ENCODE measurements at regions not wholly inside any gene's neighbourhood (a gene's known extent, or its start where the extent isn't known, plus 50 kb on each side); places are given as distances from the start of the nearest gene placed in this dataset.

GRCh38 chr9:30121611-30122010 is 2262.8 kb upstream of the ACO1 start:
- TF ChIP-seq CTCF (IDR thresholded peaks at IDR 0.05), result no peak
- TF ChIP-seq TCF7L2 (IDR thresholded peaks at IDR 0.05; ENCODE audit: low read depth, low read length), result no peak
- TF ChIP-seq REST (IDR thresholded peaks at IDR 0.05; ENCODE audit: insufficient read depth in 1 of 2, low read depth in 2 of 2, low read length in 1 of 2), result no peak
- no peak for TF ChIP-seq SIN3A (IDR thresholded peaks at IDR 0.05; ENCODE audit: borderline replicate concordance, insufficient read depth, low read depth, low read length)
- TF ChIP-seq POLR2AphosphoS5 (IDR thresholded peaks at IDR 0.05; ENCODE audit: low read depth, low read length), result no peak
- no peaks in the 10 kb centered on the region for H3K36me3 ChIP-seq (ENCODE audit: control insufficient read depth, insufficient read depth, low read length)
- no peak overlapping the region for H3K27ac ChIP-seq (ENCODE audit: low read length)
- H3K4me1 ChIP-seq (ENCODE audit: control insufficient read depth, insufficient read depth, low read length), result no peaks in the 10 kb centered on the region
- in situ Hi-C loops (cut with HindIII; ENCODE audit: low pct_unique_long_range_greater_than_20kb, low sequenced_read_pairs), result no loop called here
- intact Hi-C loops (cut with micrococcal nuclease; ENCODE audit: unreplicated experiment), result no loop called here
- no peak for ATAC-seq
- ChIA-PET POLR2A (no interaction called here), CTCF (no interaction called here)
- peaks cover 7% of the 10 kb centered on the region; the same call in 1 of the 2 replicates for H3K9me3 ChIP-seq (ENCODE audit: control insufficient read depth, insufficient read depth, low read depth, low read length)
- BruUV-seq (replicated peaks), result no TSS peak
- no peak for DNase-seq (ENCODE audit: low read depth, low spot score)
- no peak overlapping the region for H3K4me3 ChIP-seq (ENCODE audit: low read depth in 2 of 2, low read length in 2 of 2)
- no peaks in the 10 kb centered on the region for H3K27me3 ChIP-seq (ENCODE audit: control insufficient read depth, insufficient read depth, low read length)

GRCh38 chr9:30125881-30126280 is 2258.6 kb upstream of the ACO1 start:
- POLR2A ChIA-PET, result interaction anchor here (0.6 kb wide), 1 partner anchor 58 kb away, joined by 4 read pairs; no protein-coding TSS in a partner anchor
- Histone ChIP-seq H3K36me3 (ENCODE audit: control insufficient read depth, insufficient read depth, low read length) (no peaks in the 10 kb centered on the region), H3K27ac (ENCODE audit: low read length) (no peak overlapping the region), H3K4me1 (ENCODE audit: control insufficient read depth, insufficient read depth, low read length) (no peaks in the 10 kb centered on the region), H3K9me3 (ENCODE audit: control insufficient read depth, insufficient read depth, low read depth, low read length) (peaks cover 7% of the 10 kb centered on the region; the same call in 1 of the 2 replicates), H3K27me3 (ENCODE audit: control insufficient read depth, insufficient read depth, low read length) (no peaks in the 10 kb centered on the region), H3K4me3 (ENCODE audit: low read depth in 2 of 2, low read length in 2 of 2) (no peak overlapping the region)
- BruUV-seq (replicated peaks), result no TSS peak
- TF ChIP-seq POLR2AphosphoS5 (IDR thresholded peaks at IDR 0.05; ENCODE audit: low read depth, low read length), result no peak
- no peak for TF ChIP-seq REST (IDR thresholded peaks at IDR 0.05; ENCODE audit: insufficient read depth in 1 of 2, low read depth in 2 of 2, low read length in 1 of 2)
- no peak for TF ChIP-seq TCF7L2 (IDR thresholded peaks at IDR 0.05; ENCODE audit: low read depth, low read length)
- no peak for ATAC-seq
- in situ Hi-C loops (cut with HindIII; ENCODE audit: low pct_unique_long_range_greater_than_20kb, low sequenced_read_pairs), result no loop called here
- no peak for DNase-seq (ENCODE audit: low read depth, low spot score)
- CTCF ChIA-PET, result no interaction called here
- intact Hi-C loops (cut with micrococcal nuclease; ENCODE audit: unreplicated experiment), result no loop called here
